M059J (cell line): ENCODE measurements at regions not wholly inside any gene's neighbourhood (a gene's known extent, or its start where the extent isn't known, plus 50 kb on each side); places are given as distances from the start of the nearest gene placed in this dataset.

ENCODE experiments used
- DNase-seq: peaks from one replicate; pipeline ENCODE4 v3.0.0-alpha.2; 2012; ENCODE audit warnings: low read depth

DNA sequence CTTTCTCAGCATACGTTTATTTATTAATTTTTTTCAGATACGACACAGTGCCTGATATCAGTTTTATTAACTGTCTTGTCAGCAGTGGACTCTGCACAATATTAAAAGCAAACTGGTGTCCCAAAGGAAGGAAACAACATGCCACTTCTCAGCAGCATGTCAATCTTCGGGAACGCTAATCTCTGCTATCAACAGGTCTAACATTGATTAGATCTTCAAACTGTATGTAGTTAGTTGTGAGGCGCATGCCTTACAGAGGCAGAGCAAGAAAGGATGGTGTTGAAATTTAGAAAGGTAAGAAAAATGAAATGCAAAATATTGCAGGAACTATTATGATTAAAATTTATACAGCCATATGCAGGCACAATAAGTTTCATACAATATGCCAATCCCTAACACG, 233.7 kb upstream of the NDST3 start:
- DNase-seq: no peak

DNA sequence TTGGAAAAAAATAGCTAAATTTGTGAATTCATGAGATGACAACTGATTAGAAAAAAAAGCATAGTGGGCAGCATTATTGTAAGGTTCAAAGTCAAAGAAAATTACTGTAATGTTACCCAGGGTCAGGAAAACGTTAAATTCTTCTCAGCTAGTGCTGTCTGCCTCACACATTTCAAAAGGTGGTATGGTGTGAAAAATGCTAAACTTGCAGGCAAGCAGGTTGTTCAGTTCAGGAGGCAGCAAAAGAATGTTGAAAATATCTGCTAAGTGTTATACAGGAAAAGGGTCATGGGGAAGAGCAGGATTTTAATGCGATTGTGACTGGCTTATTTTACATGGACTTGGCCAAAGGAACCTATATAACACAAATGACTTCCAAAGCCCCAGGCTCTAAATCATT, 232.5 kb upstream of the NDST3 start:
- DNase-seq: no peak

DNA sequence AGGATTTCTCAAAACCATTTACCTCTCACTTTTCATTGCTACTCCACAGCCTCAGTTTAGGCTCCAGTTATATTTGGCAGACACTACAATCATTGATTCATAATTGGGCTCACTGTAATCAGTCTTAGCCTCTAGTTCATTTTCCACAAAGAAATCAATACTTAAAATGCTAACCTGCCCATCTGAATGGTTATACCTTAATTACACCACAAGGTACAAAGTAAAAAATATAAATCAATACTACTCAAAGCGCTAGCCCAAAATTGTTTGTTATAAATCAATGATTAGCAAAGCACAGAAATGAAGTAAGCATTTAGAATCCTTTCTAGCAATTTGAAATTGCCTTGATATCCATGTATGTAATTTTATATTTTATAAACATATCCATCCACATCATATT, 222.6 kb upstream of the NDST3 start:
- no peak for DNase-seq

DNA sequence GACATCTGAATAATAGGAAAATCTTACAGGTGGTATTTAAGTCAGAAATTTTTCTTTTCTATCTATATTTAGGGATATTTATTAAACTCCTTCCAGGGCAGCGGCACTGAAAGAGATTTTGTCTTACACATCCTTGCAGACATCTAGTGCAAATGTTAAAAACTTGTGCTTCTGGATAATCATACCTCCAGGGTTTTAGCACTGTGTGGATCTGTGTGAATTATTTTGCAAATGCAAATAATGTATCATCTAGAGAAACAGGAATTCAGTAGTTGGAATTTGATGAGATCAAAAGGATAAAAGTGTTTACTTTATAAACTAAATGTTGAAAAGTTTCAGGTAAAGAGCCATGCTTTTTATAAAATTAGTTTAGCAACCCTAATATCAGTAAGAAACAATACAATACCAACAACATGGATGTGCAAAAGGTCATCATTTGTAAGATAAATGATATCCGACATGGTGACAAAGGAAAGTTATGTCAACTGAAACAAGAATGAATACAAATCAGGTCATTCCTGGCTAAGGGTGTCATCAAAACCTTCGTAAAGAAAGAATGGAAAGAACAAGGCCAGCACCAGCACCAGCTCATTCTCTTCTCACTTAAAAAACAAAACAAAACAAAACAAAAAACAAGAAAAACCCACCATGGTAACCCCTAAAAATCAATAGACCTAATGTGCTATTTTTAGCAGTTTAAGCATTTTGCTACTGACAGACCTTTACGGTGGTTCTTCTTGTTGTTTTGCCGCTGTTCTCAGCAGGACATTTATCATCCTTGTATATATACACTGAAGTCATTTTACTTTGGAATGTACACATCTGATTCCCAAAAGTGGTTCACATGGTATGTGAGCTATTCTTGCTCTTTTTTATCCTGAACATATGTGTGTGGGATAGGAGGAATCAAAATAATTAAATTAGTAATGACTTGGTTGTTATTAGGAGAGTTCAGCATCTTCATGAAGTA, 219.7 kb upstream of the NDST3 start:
- no peak for DNase-seq

DNA sequence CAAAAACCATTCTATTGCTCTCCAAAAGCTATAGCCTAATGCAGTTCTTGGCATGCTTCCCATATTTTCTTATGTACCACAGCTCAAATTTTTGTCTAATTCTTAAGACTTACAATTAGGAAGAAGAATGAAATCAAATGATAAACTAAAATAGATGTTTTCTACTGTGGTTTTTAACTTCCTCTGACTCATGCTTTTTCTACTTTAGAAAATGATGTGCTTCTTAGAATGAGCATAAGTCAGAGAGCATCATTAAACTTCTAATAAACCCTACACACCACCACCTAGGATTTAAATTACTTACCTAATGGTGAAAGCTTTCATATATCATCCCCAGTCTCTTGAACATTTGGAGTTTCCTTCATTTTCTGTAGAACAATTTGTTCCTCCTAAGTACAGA, 217.0 kb upstream of the NDST3 start:
- DNase-seq: no peak

DNA sequence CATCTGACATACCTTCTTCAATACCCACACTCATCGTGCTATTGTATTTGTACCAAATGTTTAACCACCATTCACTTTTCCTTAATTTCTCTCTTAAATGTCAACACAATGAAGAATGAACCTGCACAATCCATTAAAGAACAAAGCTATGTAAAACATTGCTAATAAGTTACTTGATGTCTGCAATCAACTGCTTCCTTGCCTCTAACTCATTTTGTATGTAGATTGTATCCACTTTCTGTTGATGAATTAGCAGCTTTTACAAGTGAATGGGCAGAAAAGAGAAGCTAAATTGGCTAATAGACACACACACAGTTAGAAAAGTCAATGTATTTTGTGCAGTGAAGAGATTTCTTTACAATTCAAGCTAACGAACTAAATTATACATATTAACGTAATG, 212.5 kb upstream of the NDST3 start:
- DNase-seq: no peak

DNA sequence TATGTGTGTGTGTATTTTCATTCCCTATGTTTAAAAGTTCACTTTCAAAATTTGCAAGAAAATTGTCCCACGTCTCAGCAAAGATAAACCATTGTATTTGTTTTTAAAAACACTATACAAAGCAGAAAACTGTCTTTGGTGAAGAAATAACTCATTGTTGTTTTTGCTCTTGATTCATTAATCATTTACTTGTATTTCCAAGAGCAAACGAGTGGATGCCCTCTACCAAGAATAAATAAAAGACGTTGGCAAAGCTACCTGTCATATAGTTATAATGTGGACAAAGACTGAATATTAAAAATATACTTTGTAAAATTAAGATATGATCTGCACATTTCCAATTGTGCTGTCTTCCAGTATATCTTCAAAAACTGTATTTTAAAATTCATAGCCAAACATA, 210.9 kb upstream of the NDST3 start:
- DNase-seq: no peak

DNA sequence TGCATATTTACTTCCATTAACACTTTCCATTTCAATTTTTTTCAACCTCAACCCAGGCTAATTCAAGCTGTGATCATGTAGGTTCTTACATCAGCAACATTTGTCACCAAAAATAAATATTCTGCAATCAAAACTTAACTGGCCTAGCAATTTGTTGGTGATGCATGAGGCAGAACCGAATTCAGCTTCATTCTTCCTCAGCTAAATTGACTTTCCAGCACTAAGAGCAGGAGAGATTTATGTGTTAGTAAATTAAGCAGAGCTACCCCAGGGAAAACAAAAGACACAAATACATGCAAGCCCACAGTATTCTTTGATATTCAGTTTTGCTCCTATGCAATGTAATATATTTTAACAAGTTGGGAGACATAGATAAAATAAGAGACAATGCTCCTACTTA, 208.7 kb upstream of the NDST3 start:
- DNase-seq: no peak

DNA sequence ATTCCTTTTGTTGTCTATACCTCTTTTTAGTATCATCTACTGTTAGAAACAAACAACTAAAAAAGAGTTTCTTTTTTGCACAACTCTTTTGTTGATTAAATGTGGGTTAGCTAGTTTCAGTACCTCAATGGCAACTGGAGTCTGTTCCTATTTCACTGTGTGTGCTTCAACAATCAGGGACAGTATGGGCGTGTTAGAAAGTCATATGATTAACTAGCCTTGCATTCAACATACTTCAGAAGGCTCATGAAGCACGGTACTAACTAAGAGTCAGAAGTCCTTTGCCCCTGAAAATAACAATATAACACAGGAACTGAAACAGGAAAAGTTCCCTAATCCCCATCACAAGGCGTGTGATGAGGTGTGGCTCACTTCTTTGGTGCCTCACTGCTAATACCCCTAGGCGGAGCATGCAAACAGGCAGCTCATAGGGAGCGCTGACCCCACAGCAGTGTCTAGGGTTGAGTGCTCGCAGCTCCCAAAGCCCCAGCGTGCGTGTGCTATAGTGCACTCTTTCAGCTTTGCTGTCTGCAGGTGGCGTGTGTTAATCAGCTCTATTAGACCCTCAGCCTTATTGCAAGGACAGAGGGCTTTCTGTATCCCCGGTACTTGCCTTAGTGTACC, 203.1 kb upstream of the NDST3 start:
- DNase-seq: no peak

DNA sequence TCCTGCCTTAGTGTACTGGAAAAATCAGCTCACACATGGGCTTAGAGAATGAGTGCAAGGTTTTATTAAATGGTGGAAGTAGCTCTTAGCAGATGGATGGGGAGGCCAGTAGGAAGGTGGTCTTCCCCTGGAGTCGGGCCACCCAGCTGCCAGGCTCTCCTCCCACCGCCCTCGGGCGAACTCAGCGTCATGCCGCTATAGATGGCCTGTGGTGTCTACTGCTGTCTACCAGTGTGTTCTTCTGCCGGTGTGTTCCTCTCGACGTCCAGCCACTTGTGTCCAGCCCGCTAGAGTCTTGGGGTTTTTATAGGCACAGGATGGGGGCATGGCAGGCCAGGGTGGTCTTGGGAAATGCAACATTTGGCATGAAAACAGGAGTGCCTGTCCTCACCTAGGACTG, 198.7 kb upstream of the NDST3 start:
- no peak for DNase-seq

DNA sequence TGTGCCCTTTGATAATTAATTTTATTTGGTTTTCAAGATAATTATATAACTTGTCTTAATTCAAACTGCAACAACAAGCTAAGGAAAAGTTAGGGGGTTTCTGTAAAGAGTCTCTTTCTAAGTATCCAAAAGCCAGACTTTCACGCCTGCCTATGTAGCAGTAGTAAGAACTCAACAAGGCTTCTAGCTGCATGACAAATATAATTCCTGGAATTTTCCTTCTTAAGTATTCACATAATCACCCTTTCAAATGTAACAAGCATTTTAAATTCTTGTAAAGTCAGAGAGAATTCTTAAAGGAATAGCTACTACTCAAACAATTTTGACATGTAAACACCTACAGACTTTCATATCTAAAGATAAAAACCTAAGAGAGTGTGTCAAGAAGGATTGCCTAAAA, 189.7 kb upstream of the NDST3 start:
- DNase-seq: no peak

DNA sequence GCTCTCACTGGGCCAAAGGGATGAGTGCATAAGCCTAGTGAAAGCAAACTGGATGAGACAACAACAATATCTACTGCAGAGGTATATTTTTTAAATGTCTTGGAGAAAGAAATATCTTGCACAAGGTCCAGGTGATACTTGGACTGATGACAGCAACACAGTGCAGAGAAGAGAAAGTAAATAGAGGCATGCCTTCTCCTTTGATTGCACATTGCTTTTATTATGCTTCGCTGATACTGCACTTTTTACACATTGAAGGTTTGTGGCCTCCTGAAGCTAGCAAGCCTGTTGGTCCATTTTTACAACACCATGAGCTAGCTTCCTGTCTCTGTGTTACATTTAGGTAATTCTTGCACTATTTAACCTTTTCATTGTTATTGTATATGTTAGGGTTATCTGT, 189.0 kb upstream of the NDST3 start:
- DNase-seq: no peak

DNA sequence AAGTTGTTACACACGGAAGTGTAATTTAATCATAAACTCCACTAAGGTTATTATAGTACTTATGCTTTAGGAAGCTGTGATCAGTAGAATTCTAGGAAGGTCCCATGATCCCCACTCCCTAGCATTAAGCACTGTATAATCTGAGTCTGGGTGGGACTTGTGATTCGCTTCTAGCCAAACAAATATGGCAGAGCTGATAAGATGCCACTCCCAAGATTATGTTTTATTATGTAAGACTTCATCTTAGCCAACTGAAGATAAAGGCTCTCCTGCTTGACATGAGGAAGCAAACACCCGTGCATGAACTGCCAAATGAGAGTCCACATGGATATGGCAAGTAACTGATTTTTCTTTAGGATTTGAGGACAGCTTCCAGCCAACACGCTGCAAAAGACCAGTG, 186.4 kb upstream of the NDST3 start:
- no peak for DNase-seq

DNA sequence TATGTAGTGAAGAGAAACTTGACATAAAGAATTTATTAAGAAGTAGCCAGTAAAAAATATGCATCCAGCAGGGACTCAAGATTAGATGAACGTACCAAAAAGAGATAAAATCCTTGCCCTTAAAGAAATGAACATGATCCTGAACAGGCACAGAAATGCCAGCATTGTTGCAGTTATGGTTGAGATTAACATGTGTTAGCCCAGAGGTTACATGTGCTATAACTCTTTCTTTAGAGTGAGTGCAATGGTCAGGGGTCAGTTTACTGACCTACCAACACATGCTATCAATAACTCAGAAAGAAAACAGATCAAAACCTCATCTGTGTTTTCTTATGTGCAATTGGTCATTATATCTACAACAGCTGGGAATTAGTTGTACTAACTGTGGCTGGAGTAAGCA, 166.1 kb upstream of the NDST3 start:
- no peak for DNase-seq

DNA sequence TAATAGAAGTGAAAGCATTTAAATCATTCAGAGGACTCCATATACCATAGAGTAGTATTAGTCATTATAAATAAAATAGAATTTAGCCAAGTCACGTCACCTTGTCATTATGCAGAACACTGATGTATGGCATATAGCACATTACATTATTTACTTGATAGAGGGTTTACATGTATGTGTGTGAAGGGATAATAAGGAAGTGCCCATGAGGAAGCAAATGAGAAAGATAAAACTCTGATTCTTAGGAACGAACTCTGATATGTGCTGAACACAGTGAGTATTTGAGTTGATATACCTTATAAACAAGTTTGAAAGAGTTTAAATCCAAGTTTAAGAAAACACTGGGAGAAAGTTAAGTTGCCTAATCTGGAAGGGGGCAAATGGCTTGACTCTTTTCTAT, 160.5 kb upstream of the NDST3 start:
- DNase-seq: no peak

DNA sequence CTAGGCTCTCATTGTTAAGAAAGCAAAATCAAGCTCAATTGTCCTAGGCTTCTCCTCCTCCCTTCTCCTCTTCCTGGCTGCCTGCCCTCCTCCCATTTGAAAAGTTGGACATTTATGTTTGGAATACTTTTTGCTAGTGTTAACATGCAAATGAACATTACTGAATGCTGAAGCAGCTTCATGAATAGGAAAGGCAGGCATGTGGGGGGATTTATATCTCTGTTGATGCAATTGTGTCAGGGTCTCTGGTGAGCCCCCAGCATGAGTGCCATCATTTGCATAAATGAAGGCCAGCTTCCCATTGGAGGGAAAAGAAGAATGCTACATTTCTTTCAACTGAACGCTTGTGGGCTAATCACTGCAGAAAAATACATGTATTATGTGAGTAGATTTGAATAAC, 160.1 kb upstream of the NDST3 start:
- DNase-seq: no peak

DNA sequence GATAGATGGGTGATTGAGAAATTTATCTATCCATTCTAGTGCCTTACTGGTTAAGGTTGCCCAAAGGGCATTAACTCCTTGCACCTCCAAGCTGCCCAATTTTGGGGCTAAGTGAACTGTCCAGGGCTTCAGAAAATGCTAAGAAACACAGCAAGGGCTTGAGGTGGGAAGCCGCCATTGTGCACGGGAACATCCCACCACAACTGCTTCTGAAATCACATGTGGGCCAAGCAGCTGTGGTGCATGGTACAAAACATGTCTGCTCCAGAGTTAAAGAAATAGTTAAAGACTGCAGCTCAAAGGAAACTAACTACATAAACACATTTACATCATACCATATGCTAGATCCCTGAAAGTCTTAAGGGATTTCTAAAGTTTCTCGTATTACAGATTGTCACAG, 144.3 kb upstream of the NDST3 start:
- no peak for DNase-seq

DNA sequence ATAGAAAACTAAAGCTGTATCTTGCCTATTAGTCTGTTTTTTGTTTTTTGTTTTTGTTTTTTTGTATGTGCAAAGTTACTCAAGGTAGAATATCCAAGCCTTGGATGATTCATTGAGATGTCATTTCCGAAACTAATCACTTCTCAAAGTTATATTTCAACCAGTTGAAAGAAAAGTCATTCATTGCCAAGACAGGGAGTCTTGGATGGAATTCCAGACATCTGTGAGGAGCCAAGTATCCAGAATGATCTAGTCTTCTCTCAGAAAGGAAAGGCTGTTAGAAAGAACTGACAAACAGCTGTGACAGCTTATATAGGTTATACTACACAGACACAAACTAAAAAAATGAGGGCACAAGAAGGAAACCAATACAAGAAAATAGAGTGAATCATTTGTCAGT, 141.1 kb upstream of the NDST3 start:
- DNase-seq: no peak

DNA sequence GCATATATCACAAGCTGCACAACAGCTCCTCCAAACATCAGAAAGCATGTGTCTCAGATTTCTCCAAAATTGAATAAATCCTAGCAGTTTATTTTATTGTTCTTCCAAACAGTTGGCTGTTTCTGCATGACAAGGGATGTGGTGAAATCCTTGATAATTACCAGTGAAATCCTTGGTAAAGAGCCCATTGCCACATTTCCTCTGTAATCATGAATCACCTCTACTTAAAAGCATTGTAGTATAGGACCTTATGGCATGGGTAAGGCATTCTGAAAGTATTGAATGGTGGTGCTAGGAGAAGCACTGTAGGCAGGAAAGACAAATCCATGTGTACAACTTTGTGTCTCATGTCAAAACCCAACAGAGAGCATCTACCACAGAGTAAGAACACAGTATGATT, 135.8 kb upstream of the NDST3 start:
- DNase-seq: no peak

DNA sequence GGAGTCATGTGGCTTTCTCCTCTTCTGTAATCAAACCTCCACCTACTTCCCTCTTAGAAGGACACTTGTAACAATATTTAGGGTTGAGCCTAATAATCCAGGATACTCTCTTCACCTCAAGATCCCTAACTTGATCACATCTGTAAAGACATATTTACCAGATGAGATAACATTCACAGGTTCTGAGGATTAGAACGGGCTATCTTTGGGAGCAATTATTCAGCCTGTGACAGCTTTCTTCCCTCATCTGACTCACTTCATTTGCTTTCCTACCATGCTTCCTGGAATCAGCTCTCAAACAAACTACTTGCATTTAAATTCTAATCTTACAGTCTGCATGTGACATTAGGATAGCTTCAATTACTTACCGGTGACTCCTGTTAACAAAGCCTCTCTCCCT, 133.5 kb upstream of the NDST3 start:
- no peak for DNase-seq

DNA sequence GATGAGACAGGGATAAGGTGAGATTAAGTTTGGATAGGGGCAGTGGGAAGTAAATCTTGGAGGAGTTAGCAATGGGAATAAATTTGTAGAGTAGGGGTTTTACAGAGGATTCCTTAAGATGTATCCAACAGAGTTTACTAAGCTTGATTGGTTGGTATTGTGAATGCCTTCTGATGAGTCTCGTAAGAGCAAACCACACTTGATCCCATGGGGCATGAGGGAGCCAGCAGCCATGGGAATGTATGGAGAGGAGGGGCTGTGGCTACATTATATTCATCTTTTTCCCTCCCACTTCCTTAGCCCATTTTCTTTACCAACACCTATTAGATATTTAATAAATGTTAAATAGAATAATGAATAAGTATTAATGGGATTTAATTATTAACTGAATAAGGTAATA, 126.6 kb upstream of the NDST3 start:
- no peak for DNase-seq

DNA sequence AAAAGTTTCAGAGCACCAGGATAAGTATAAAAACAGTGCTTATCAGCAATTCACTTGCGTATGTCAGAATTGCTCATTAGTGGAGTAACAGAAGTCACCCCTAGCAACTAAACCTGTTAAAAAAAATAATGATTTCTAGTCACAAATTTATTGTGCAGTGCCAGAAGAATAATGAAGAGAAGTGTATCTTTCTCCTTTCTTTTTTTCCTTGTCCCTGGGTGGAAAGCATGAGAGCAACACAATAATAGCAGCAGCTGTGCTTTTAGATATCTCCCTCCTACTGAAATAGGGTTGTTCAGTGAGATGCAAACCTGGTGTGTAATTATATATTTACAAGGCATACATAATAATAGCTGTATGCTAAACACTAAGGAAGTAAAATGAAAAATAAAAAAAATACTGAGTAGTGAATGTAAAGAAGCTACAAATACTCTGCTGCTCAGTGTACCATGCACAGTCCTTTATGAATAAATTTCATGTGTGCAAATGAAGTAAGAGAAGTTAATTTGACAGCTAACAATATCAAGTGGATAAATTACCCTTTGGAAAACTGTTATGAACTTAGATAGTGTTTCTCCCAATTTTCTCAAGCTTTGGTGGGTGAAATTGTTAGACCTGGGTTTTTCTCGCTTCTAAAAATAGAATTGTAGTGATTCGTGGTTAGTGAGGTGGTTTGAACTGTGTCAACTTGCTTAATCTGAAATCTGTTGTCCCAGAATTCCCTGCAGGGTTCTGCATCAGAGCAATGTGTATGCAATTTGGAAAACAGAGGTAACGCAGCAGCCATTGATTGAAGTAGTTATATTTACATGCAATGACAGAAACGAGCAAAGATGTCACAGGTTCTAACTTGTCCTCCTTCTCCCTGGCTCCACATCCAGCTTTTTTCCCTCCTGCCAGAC, 125.7 kb upstream of the NDST3 start:
- no peak for DNase-seq

DNA sequence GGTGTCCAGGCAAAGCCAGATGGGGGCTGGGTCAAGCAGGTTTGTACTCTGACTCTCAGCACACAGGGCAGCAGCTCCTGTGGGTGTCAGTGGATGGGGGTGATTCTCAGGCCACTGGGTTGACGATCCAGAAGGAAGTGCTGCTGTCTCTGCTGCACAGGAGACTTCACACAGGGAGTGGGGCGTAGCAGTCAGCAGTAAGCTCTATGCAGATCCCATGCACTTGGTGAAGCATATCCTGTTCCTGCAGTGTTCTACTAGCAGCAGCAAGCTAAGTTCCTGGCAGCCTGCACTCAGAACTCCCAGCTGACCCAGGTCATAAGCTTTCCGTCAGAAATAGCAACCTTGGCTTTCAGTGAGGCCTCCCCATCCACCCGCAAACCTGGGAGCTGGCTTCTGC, 117.6 kb upstream of the NDST3 start:
- no peak for DNase-seq
